OCI-LY7 (cell line): ENCODE measurements at regions not wholly inside any gene's neighbourhood (a gene's known extent, or its start where the extent isn't known, plus 50 kb on each side); places are given as distances from the start of the nearest gene placed in this dataset.
"Not testable (repeated sequence)": the region's sequence is repeated elsewhere in the genome, so short reads cannot be mapped to it uniquely, and the experiment has no call there.

Experiments used
- BruUV-seq: library from RNA; stranded (reverse); fragments of 400-500 nt; replicated peaks from 2 replicates; lab custom pipeline; 2021; lab: Mats Ljungman, UMichigan
- CTCF ChIA-PET: fragments of 300-600 bp; sonication (Branson Sonifier 250); formaldehyde crosslinking; loops from one replicate; lab custom pipeline; 2022; ENCODE audit warnings: antibody characterized with exemption; ENCODE audit not compliant: unreplicated experiment; lab: Charles Lee
- POLR2A ChIA-PET: fragments of 300-600 bp; sonication (Branson Sonifier 250); formaldehyde crosslinking; loops from one replicate; lab custom pipeline; 2022; ENCODE audit warnings: antibody characterized with exemption; lab: Charles Lee
- DNase-seq: peaks from one replicate; pipeline ENCODE4 v3.0.0-alpha.2; 2015; ENCODE audit warnings: low spot score
- H2AFZ ChIP-seq: fragments of 200-600 bp; sonication (generic), shearing (Covaris generic); 2 replicates; pipeline ENCODE4 v1.6.1; 2014; ENCODE audit warnings: mild to moderate bottlenecking, antibody characterized with exemption, low read length, moderate library complexity
- H3K27ac ChIP-seq: fragments of 200-600 bp; sonication (generic); 2 replicates; pipeline ENCODE4 v1.5.1; 2014; ENCODE audit warnings: mixed run types, low read depth, mild to moderate bottlenecking, moderate library complexity, low read length, inconsistent platforms; ENCODE audit not compliant: poor library complexity, severe bottlenecking
- H3K36me3 ChIP-seq: fragments of 200-600 bp; sonication (generic); 2 replicates; pipeline ENCODE4 v1.6.1; 2014; ENCODE audit warnings: mild to moderate bottlenecking, antibody characterized with exemption, low read length, moderate library complexity, mixed read lengths; ENCODE audit not compliant: insufficient read depth
- H3K4me1 ChIP-seq: fragments of 200-600 bp; sonication (generic); 2 replicates; pipeline ENCODE4 v1.5.1; 2014; ENCODE audit warnings: mild to moderate bottlenecking, low read length; ENCODE audit not compliant: insufficient read depth, poor library complexity, severe bottlenecking
- H3K4me2 ChIP-seq: fragments of 200-600 bp; sonication (generic); 2 replicates; pipeline ENCODE4 v1.6.1; 2014; ENCODE audit warnings: mild to moderate bottlenecking, low read length
- H3K4me3 ChIP-seq: fragments of 200-600 bp; sonication (generic); 2 replicates; pipeline ENCODE4 v1.5.1; 2014; ENCODE audit warnings: mild to moderate bottlenecking, low read depth, low read length; ENCODE audit not compliant: poor library complexity, severe bottlenecking
- H3K79me2 ChIP-seq: fragments of 200-600 bp; sonication (generic); 2 replicates; pipeline ENCODE4 v1.6.1; 2016; ENCODE audit warnings: low read depth, mild to moderate bottlenecking, low read length, moderate library complexity, mixed read lengths; ENCODE audit not compliant: insufficient read depth
- H3K9me2 ChIP-seq: fragments of 200-600 bp; sonication (generic); 2 replicates; pipeline ENCODE4 v1.6.1; 2016; ENCODE audit warnings: mild to moderate bottlenecking, low read length, mixed read lengths; ENCODE audit not compliant: insufficient read depth
- H3K9me3 ChIP-seq: fragments of 200-600 bp; sonication (generic); 2 replicates; pipeline ENCODE4 v1.6.1; 2014; ENCODE audit warnings: mild to moderate bottlenecking, mixed run types, low read length, mixed read lengths
- H4K20me1 ChIP-seq: fragments of 200-600 bp; sonication (generic); 2 replicates; pipeline ENCODE4 v1.6.1; 2014; ENCODE audit warnings: mild to moderate bottlenecking, antibody characterized with exemption, low read length, moderate library complexity, mixed read lengths; ENCODE audit not compliant: insufficient read depth
- EZH2phosphoT487 ChIP-seq: fragments of 200-600 bp; sonication (generic); IDR thresholded peaks from 2 replicates; pipeline ENCODE4 v1.6.1; 2018; ENCODE audit warnings: low read depth, borderline replicate concordance, mild to moderate bottlenecking, mixed run types, antibody characterized with exemption, low read length, moderate library complexity, mixed read lengths
- intact Hi-C: fragments of 100-400 bp; cut with micrococcal nuclease; formaldehyde crosslinking; loops from one replicate; pipeline ENCODE4 v1.10.0; 2022; ENCODE audit not compliant: unreplicated experiment
- TF ChIP-seq, protein P1 (sequence below): fragments of 200-600 bp; sonication (generic); conservative IDR thresholded peaks from 2 replicates; pipeline ENCODE4 v1.5.1; 2014; ENCODE audit warnings: mild to moderate bottlenecking, antibody characterized with exemption, low read length, moderate library complexity, mixed read lengths

GRCh38 chr5:16372493-16372892 lies 93.1 kb downstream of the ZNF622 start:
- no peaks in the 10 kb centered on the region for H4K20me1 ChIP-seq
- CTCF ChIA-PET = no interaction called here
- DNase-seq = no peak
- no peaks in the 10 kb centered on the region for H3K9me3 ChIP-seq
- no peaks in the 10 kb centered on the region for H3K9me2 ChIP-seq
- H3K4me3 ChIP-seq = no peak overlapping the region
- H3K4me2 ChIP-seq = no peak overlapping the region
- TF ChIP-seq, protein P1, sequence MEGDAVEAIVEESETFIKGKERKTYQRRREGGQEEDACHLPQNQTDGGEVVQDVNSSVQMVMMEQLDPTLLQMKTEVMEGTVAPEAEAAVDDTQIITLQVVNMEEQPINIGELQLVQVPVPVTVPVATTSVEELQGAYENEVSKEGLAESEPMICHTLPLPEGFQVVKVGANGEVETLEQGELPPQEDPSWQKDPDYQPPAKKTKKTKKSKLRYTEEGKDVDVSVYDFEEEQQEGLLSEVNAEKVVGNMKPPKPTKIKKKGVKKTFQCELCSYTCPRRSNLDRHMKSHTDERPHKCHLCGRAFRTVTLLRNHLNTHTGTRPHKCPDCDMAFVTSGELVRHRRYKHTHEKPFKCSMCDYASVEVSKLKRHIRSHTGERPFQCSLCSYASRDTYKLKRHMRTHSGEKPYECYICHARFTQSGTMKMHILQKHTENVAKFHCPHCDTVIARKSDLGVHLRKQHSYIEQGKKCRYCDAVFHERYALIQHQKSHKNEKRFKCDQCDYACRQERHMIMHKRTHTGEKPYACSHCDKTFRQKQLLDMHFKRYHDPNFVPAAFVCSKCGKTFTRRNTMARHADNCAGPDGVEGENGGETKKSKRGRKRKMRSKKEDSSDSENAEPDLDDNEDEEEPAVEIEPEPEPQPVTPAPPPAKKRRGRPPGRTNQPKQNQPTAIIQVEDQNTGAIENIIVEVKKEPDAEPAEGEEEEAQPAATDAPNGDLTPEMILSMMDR = no peak
- TF ChIP-seq EZH2phosphoT487 = no peak
- H3K79me2 ChIP-seq = no peaks in the 10 kb centered on the region
- BruUV-seq = no TSS peak
- H3K27ac ChIP-seq = no peak overlapping the region
- H2AFZ ChIP-seq = no peak overlapping the region
- H3K4me1 ChIP-seq = no peaks in the 10 kb centered on the region
- H3K36me3 ChIP-seq = no peaks in the 10 kb centered on the region
- POLR2A ChIA-PET = no interaction called here
- intact Hi-C loops = no loop called here

DNA sequence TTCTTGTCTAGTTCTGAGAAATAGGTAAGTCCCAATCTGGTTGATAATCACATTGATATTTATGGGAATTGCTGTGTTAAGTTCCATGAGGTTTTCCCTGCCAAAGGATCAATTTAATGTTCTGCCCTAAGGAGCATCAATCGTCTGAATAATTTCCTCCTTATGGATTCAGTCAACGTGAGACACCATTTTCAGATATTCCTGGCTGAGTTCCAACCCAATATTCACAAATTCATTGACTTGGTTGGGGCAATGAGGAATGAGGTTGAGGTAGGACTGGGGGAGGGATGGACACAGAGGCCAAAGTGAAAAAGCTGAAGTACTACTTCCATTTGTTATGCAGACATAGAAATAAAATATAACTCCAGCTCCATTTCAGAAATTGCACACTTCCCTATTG lies 99.1 kb downstream of the ZNF622 start:
- Histone ChIP-seq H3K4me2 (no peak overlapping the region), H3K27ac (no peak overlapping the region), H2AFZ (no peak overlapping the region), H3K9me3 (no peaks in the 10 kb centered on the region), H3K79me2 (no peaks in the 10 kb centered on the region), H3K36me3 (no peaks in the 10 kb centered on the region), H3K4me1 (no peaks in the 10 kb centered on the region), H3K9me2 (no peaks in the 10 kb centered on the region), H3K4me3 (no peak overlapping the region), H4K20me1 (no peaks in the 10 kb centered on the region)
- no TSS peak for BruUV-seq
- ChIA-PET POLR2A (no interaction called here), CTCF (no interaction called here)
- DNase-seq = no peak
- TF ChIP-seq EZH2phosphoT487 = no peak
- TF ChIP-seq, protein P1 = no peak
- intact Hi-C loops = no loop called here

DNA sequence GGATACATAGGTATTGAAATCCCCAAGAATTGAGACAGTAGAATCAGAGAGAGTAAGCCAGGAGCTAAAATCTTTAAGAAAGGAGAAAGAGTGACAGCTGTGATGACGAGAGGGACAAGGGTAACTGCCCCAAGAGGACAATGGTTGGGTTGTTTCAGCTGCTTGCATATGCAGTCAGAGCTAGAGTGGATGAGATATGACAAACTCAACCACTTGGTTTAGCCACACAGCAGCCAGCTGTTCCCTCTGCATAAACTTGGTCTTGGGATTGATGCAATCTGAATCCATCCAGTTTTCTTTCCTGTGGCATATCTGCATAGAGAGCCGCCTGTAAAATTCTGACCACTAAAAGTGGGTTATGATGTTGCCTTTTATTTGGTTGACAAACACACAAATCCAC lies 100.7 kb downstream of the ZNF622 start:
- TF ChIP-seq, protein P1 = no peak
- no peak for TF ChIP-seq EZH2phosphoT487
- ChIA-PET CTCF (no interaction called here), POLR2A (interaction anchor here (0.6 to 0.7 kb wide), 2 partner anchors 8 to 19 kb away, joined by 3 to 4 read pairs; no protein-coding TSS in a partner anchor)
- Histone ChIP-seq H3K4me1 (no peaks in the 10 kb centered on the region), H3K27ac (no peak overlapping the region), H3K4me2 (no peak overlapping the region), H3K9me3 (no peaks in the 10 kb centered on the region), H2AFZ (no peak overlapping the region), H3K79me2 (no peaks in the 10 kb centered on the region), H3K9me2 (no peaks in the 10 kb centered on the region), H3K36me3 (no peaks in the 10 kb centered on the region), H4K20me1 (no peaks in the 10 kb centered on the region), H3K4me3 (no peak overlapping the region)
- no peak for DNase-seq
- BruUV-seq = no TSS peak
- intact Hi-C loops = no loop called here

GRCh38 chr5:16353439-16353838 lies 112.2 kb downstream of the ZNF622 start:
- intact Hi-C loops = not testable (repeated sequence)

More at GRCh38 chr5:16353439-16353838, 112.2 kb downstream of the ZNF622 start:
- H3K4me2 ChIP-seq, H2AFZ ChIP-seq, BruUV-seq, H3K9me2 ChIP-seq, H3K79me2 ChIP-seq, H3K27ac ChIP-seq, H3K36me3 ChIP-seq, H3K9me3 ChIP-seq, POLR2A ChIA-PET, H4K20me1 ChIP-seq, H3K4me1 ChIP-seq, H3K4me3 ChIP-seq, CTCF ChIA-PET, DNase-seq: not testable (repeated sequence)
